GM20431 (cell line): ENCODE measurements at regions not wholly inside any gene's neighbourhood (a gene's known extent, or its start where the extent isn't known, plus 50 kb on each side); places are given as distances from the start of the nearest gene placed in this dataset.

Experiments
- in situ Hi-C: fragments of 300-500 bp; cut with MseI, MboI; formaldehyde crosslinking; loops from one replicate; pipeline ENCODE4 v1.15.0; 2020; ENCODE audit warnings: low sequenced_read_pairs; ENCODE audit not compliant: unreplicated experiment

GRCh38 chr5:135222171-135222681 is 176.8 kb downstream of the MACROH2A1 start:
- in situ Hi-C loops = no loop called here

GRCh38 chr5:135221696-135222095 is 177.3 kb downstream of the MACROH2A1 start:
- in situ Hi-C loops = no loop called here

GRCh38 chr5:135221187-135221473 is 177.9 kb downstream of the MACROH2A1 start:
- in situ Hi-C loops = no loop called here

GRCh38 chr5:135220394-135221186 is 178.4 kb downstream of the MACROH2A1 start:
- in situ Hi-C loops = no loop called here

GRCh38 chr5:135219868-135220267 is 179.2 kb downstream of the MACROH2A1 start:
- in situ Hi-C loops = no loop called here

- in situ Hi-C loops = no loop called here
Measured at GRCh38 chr5:135218790-135219568, 180.1 kb downstream of the MACROH2A1 start.

- in situ Hi-C loops = no loop called here
Measured at GRCh38 chr5:135218486-135218755, 180.6 kb downstream of the MACROH2A1 start.

- in situ Hi-C loops = no loop called here
Measured at GRCh38 chr5:135217669-135218485, 181.2 kb downstream of the MACROH2A1 start.

GRCh38 chr5:135216471-135217343 is 182.3 kb downstream of the MACROH2A1 start:
- in situ Hi-C loops = no loop called here

- in situ Hi-C loops = no loop called here
Measured at GRCh38 chr5:135215617-135216470, 181.8 kb upstream of the PITX1 start.

- in situ Hi-C loops = no loop called here
Measured at GRCh38 chr5:135214897-135215616, 181.0 kb upstream of the PITX1 start.

- in situ Hi-C loops = no loop called here
Measured at GRCh38 chr5:135213466-135214239, 179.6 kb upstream of the PITX1 start.

- in situ Hi-C loops = no loop called here
Measured at GRCh38 chr5:135213027-135213386, 179.0 kb upstream of the PITX1 start.

GRCh38 chr5:135212361-135213026 is 178.5 kb upstream of the PITX1 start:
- in situ Hi-C loops = no loop called here

- in situ Hi-C loops = no loop called here
Measured at GRCh38 chr5:135211791-135212190, 177.8 kb upstream of the PITX1 start.

GRCh38 chr5:135211083-135211790 is 177.2 kb upstream of the PITX1 start:
- in situ Hi-C loops = no loop called here
